IPS-NIHi7 (cell line): ENCODE measurements at regions not wholly inside any gene's neighbourhood (a gene's known extent, or its start where the extent isn't known, plus 50 kb on each side); places are given as distances from the start of the nearest gene placed in this dataset.
A peak's percentile ranks its signal among the peaks of the same experiment; 100 is the strongest.

Experiments
- DNase-seq: peaks from one replicate; pipeline ENCODE4 v3.0.0; 2012; ENCODE audit warnings: mixed read lengths; ENCODE audit errors: extremely low spot score

- DNase-seq = no peak
These were observed 115.0 kb upstream of the KIF5B start for GRCh38 chr10:32171204-32171603.

GRCh38 chr10:32169556-32169955 is 113.3 kb upstream of the KIF5B start:
- DNase-seq = no peak

- no peak for DNase-seq
These were observed 111.2 kb upstream of the KIF5B start for GRCh38 chr10:32167450-32167849.

DNA sequence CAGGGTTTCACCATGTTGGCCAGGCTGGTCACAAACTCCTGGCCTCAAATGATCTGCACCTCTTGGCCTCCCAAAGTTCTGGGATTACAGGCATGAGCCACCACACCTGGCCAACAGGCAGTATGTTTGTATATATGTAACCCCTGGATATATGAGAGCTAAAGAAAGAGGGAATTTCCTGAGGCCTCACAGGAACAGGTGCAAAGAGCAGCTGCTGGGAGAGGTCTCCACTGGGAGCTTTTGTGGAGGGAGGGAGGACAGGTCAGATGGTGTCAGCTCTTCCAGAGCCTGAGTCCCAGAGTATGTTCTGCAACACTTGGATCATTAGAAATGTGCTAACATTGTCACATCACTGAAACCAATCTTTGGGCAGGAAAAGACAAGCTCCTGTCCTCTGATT is 110.1 kb upstream of the KIF5B start:
- DNase-seq = no peak

DNA sequence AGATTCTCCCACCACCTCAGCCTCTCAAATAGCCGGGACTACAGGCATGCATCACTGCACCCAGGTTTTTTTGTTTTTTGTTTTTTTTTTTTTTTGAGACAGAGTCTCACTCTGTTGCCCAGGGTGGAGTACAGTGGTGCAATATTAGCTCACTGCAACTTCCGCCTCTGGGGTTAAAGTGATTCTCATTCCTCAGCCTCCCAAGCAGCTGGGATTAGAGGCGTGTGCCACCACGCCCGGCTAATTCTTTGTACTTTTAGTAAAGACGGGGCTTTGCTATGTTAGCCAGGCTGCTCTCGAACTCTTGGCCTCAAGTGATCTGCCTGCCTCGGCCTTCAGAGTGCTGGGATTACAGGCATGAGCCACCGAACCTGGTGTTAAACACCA is 107.5 kb upstream of the KIF5B start:
- DNase-seq = no peak

DNA sequence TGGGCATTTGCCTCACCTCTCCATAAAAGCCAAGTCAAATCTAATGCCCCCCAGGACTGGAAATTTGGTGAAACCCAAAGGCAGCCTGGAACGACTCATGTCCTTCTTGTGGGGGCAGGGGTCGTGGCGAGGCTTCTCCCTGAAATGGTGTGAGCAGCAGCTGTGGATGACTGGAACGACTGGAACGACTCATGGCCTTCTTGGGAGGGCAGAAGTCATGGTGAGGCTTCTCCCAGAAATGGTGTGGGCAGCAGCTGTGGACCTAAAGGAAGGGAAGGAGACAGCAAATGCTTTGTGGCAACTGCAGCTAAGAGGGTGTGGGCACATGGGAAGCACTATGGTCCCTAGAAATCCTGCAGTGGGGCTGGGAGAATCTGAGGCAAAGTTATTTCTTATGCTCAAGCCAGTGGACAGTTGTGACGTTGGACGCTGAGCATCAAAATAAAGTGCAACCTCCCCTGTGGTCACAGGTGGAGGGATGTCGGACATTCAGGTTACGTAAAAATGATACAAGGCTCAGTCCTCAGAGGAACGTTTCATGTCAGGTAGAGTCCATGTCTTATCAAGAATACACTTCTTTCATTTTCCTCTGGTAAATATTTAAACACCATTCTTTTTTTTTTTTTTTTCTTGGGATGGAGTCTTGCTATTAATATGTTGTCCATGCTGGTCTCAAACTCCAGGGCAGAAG is 107.0 kb upstream of the KIF5B start:
- DNase-seq = no peak

GRCh38 chr10:32161586-32161985 is 105.4 kb upstream of the KIF5B start:
- DNase-seq = no peak

DNA sequence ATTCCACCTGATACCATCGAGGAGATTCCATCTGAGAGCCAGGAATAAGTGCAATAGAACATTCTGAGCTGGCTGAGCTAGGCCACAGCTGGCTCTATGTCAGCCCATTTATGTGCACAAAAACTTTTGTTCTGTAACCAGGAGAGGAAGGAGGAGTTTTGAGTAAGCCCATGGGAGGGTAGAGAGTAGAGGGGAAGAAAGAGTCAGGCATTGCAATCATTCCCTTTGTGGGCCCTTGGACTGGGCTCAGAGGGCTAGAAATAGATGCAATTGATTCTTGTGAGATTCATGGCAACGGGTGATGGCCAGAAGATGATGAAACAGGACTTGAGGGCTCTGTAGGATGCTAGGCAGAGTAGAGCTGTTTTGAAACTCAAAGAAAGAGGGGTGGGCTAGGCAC is 104.6 kb upstream of the KIF5B start:
- DNase-seq = no peak

DNA sequence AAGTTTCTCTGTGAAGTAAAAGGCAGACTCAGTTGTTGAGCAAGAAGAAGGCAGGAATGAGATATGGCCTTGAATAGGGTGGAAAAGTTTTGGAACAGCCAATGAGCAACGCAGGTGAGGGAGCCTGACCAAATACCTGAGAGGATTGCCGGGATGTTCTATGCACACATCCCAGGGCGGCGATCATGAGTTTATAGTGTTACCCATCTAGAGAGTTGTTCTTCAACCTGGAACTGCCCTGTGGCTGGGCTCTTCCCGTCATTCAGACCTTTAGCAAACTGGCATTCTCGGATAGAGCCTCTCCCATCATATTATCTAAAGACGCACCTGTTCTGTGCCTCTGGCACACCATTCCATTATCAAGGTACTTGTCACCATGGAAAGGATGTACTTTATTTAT is 103.0 kb upstream of the KIF5B start:
- DNase-seq = no peak

DNA sequence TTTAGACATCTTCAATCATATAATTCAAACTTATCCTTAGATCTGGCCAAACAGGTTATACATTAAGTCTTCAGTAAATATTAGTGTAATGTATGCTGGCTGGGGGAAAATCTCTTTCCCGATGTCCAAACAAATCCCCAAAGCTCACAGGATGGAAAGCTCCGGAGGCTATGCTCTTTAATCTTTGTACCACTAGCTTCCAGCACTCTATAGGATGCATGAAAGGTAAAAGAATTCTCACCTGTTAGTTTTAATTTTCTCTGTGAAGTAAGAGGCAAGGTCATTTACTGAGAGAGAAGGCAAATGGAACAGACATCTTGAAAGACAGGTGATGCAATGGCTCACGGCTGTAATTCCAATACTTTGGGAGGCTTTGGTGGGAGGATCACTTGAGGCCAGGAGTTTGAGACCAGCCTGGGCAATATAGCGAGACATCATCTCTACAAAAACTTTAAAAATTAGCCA is 99.8 kb upstream of the KIF5B start:
- no peak for DNase-seq

DNA sequence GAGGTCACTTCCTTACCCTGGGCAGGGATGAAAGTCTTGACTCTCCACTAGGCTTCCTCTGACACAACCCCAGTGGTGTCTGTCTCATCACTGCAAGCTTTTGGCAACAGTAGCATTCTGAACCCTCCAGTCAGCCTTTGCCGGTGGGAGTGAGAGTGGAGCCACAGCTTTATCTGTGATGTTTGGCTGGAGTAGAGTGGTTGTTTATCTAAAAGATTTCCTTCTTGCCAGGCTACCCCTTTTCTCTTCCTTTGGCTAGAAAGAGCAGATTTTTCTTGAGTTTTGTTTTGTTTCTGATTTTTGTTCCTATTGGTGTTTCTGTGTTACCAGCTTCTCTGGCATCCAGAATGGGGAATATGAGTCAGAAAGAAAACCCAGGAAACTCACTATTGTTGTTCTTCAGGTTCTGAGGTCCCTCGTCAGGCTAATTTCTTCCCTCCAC is 98.9 kb upstream of the KIF5B start:
- no peak for DNase-seq

DNA sequence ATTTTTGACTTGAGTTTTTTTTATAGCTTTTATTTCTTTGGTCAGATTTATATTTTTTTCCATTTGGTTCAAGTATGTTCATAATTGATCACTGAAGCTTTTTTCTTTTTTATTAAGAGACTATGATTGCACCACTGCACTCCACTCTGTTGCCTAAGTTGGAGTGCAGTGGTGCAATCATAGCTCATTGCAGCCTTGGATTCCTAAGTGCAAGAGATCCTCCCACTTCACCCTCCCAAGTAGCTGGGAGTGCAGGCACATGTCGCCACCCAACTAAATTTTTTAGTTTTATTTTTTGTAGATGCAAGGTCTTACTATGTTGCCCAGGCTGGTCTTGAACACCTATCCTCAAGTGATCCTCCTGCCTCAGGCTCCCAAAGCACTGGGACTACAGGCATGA is 97.7 kb upstream of the KIF5B start:
- no peak for DNase-seq

DNA sequence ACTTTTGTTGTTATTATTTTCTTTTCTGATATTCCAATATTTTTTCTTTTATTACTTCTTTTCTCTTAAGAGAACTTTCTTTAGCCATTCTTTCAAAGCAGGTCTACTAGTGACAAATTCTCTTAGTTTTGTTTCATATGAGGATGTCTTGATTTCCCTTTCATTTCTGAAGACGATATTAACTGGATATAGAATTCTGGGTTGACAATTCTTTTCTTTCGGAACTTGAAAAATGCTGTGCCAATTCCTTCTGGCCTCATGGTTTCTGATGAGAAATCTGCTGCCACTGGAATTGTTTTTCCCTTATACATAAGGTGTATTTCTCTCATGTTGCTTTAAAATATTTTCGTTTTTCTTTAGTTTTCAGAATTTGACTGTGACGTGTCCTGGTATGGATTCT is 97.0 kb upstream of the KIF5B start:
- DNase-seq = no peak

GRCh38 chr10:32151871-32152270 is 95.6 kb upstream of the KIF5B start:
- DNase-seq = no peak

DNA sequence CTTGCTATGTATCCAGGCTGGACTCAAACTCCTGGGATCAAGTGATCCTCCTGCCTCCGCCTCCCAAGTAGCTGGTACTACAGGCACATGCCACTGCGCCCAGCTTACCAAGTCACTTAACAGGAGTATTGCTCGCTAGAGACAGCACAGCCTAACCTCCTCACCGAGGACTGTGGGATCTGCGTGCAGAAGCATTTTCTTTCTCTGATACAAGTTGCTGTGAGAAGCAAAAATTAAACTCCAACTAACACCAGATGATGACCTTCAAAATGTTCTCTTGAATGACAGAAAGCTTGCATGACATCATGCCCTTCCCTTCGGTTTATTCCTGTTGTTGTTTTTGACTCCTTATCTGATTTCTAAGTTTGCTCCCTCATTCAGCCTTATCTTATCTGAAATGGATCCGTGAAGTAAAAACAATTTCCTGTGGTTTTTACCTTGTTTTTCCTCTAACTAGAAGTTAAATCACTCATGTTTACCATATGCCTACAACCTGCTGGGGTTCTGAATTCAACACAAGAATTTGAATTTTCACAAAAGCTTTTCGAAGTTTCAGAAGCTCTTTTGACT is 94.4 kb upstream of the KIF5B start:
- no peak for DNase-seq

GRCh38 chr10:32149252-32149955 is 93.2 kb upstream of the KIF5B start:
- DNase-seq = peak; percentile 34

- DNase-seq = no peak
These were observed 92.6 kb upstream of the KIF5B start for GRCh38 chr10:32148864-32149251.

DNA sequence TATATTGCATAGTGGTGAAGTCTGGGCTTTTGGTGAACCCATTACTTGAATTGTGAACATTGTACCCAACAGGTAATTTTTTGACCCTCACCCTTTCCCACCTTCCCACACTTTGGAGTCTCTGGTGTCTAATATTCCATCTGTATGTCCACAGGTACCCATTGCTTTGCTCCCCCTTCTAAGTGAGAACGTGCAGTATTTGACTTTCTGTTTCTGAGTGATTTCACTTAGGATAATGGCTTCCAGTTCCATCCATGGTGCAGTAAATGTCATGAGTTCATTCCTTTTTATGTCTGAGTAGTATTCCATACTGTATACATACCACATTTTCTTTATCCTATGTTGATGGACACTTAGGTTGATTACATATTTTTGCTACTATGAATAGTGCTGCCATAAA is 91.5 kb upstream of the KIF5B start:
- no peak for DNase-seq

- no peak for DNase-seq
These were observed 89.9 kb upstream of the KIF5B start for GRCh38 chr10:32146166-32146565.

GRCh38 chr10:32144817-32145688 is 88.8 kb upstream of the KIF5B start:
- DNase-seq = no peak

GRCh38 chr10:32143302-32143847 is 87.2 kb upstream of the KIF5B start:
- DNase-seq = no peak

- no peak for DNase-seq
These were observed 86.4 kb upstream of the KIF5B start for GRCh38 chr10:32142646-32143045.
